ENCODE measurements at regions not wholly inside any gene's neighbourhood (a gene's known extent, or its start where the extent isn't known, plus 50 kb on each side); places are given as distances from the start of the nearest gene placed in this dataset.

DNA sequence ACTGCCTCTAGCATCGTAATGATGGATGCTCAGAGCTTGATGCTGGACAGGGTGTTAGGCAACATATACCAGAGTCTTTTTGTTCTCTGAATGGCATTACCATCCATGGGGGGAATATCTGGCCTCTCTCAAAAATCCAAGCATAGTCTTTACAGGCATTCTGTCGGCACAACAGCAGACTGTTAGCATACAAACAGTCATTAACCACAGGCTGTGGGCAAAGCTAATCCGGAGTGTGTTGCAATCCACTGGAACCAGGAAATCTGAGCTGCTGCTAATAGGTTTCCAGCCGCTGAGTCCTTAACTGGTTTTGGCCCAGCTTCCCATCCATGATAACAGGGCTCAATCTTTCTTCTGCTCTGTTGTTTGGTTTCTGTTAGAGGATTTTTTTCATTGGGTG is 371.9 kb downstream of the HS3ST3B1 start:
- peaks cover 10% of the 10 kb centered on the region for H3K27me3 Mint-ChIP-seq
- DNase-seq (ENCODE audit: extremely low spot score, unreplicated experiment), result no peak
- H3K27ac Mint-ChIP-seq, result no peak overlapping the region
- no peak overlapping the region for H3K4me3 Mint-ChIP-seq
- no peaks in the 10 kb centered on the region for H3K9me3 Mint-ChIP-seq
- H3K36me3 Mint-ChIP-seq, result peaks cover 3% of the 10 kb centered on the region
- TF ChIP-seq, protein P1, sequence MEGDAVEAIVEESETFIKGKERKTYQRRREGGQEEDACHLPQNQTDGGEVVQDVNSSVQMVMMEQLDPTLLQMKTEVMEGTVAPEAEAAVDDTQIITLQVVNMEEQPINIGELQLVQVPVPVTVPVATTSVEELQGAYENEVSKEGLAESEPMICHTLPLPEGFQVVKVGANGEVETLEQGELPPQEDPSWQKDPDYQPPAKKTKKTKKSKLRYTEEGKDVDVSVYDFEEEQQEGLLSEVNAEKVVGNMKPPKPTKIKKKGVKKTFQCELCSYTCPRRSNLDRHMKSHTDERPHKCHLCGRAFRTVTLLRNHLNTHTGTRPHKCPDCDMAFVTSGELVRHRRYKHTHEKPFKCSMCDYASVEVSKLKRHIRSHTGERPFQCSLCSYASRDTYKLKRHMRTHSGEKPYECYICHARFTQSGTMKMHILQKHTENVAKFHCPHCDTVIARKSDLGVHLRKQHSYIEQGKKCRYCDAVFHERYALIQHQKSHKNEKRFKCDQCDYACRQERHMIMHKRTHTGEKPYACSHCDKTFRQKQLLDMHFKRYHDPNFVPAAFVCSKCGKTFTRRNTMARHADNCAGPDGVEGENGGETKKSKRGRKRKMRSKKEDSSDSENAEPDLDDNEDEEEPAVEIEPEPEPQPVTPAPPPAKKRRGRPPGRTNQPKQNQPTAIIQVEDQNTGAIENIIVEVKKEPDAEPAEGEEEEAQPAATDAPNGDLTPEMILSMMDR (conservative IDR thresholded peaks at IDR 0.05), result no peak
- no peaks in the 10 kb centered on the region for H3K4me1 Mint-ChIP-seq (ENCODE audit: unreplicated experiment)

DNA sequence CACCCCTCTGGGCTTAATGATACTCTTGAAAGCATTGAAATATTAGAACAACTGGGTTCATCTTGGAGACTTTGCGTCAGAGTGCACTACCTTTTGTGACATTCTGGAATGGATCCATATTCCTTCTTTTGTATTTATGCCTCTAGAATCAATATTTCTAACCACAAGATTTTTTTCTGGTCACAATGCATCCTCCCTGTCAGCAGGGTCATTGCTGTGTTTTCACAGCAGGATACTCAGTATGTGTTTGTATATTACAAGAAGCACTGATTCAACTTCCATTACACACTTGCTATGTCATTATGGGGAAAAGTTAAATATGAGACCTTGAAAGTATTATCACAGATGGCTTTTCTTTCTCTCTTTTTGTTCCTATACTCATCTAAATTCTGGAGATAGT is 370.0 kb downstream of the HS3ST3B1 start:
- H3K27ac Mint-ChIP-seq, result no peak overlapping the region
- H3K4me1 Mint-ChIP-seq (ENCODE audit: unreplicated experiment), result no peaks in the 10 kb centered on the region
- H3K36me3 Mint-ChIP-seq, result no peaks in the 10 kb centered on the region
- no peak overlapping the region for H3K4me3 Mint-ChIP-seq
- peaks cover 10% of the 10 kb centered on the region for H3K27me3 Mint-ChIP-seq
- TF ChIP-seq, protein P1 (conservative IDR thresholded peaks at IDR 0.05), result no peak
- no peaks in the 10 kb centered on the region for H3K9me3 Mint-ChIP-seq
- DNase-seq (ENCODE audit: extremely low spot score, unreplicated experiment), result no peak

DNA sequence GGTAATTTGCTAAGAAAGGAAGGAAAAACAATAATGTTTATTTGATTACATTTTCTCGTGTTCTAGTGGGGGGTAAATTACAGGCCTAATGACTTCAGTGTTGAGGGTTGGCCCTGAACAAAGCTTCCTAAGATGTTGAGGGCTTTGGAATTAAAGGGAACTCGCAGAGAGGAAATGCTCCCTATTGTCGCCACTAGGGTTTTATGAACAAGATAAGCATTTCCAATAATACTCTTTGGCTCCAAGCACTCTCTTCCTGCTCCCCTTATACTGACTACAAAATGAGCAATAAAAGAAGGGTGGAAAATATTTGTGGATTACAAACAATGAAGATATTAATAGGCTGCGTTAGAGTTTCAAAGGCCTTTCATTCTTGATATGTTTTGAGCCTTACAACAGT is 363.6 kb downstream of the HS3ST3B1 start:
- Mint-ChIP-seq H3K9me3 (no peaks in the 10 kb centered on the region), H3K27ac (no peak overlapping the region), H3K36me3 (no peaks in the 10 kb centered on the region), H3K4me3 (no peak overlapping the region), H3K27me3 (peaks cover 4% of the 10 kb centered on the region), H3K4me1 (ENCODE audit: unreplicated experiment) (no peaks in the 10 kb centered on the region)
- DNase-seq (ENCODE audit: extremely low spot score, unreplicated experiment), result no peak
- TF ChIP-seq, protein P1 (conservative IDR thresholded peaks at IDR 0.05), result peak; percentile 58

DNA sequence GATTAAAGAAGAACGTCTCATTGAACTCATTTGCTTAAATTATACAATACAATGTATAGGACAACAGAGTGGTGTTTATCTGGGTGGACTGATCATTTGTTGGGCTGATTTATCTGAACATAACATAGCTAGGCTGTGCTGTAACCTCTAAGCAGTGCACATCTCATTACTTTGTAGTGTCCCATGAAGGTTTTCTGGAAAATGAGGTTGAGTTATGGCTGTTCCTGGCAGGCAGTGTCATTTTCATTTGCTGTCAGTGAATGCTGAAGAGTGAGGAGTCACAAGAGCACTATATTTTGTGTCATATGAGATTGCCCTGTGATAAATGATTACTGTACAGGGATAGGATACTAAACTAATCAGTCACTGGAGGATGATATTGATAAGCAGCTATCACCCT is 340.2 kb downstream of the HS3ST3B1 start:
- no peak for DNase-seq (ENCODE audit: extremely low spot score, unreplicated experiment)
- H3K4me1 Mint-ChIP-seq (ENCODE audit: unreplicated experiment), result no peaks in the 10 kb centered on the region
- H3K27ac Mint-ChIP-seq, result no peak overlapping the region
- H3K9me3 Mint-ChIP-seq, result no peaks in the 10 kb centered on the region
- H3K4me3 Mint-ChIP-seq, result no peak overlapping the region
- no peaks in the 10 kb centered on the region for H3K27me3 Mint-ChIP-seq
- no peaks in the 10 kb centered on the region for H3K36me3 Mint-ChIP-seq
- TF ChIP-seq, protein P1 (conservative IDR thresholded peaks at IDR 0.05), result no peak

DNA sequence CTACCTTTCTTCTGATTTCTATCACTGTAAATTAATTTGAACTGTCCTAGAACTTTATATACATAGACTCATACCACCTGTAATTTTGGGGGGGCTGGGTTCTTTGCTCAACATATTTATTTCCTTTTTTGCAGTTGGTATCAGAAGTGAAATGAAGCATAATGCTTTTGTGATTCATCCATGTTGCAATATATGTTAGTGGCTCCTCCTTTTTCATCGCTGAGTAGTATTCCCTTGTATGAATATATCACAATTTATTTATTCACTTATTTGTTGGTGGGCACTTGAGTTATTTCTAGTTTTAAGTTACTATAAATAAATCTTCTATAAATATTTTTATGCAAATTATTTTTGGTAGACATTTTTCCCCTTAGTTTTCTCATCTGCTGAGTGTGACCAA is 336.4 kb downstream of the HS3ST3B1 start:
- no peaks in the 10 kb centered on the region for H3K4me1 Mint-ChIP-seq (ENCODE audit: unreplicated experiment)
- H3K27me3 Mint-ChIP-seq, result no peaks in the 10 kb centered on the region
- H3K27ac Mint-ChIP-seq, result no peak overlapping the region
- no peak for DNase-seq (ENCODE audit: extremely low spot score, unreplicated experiment)
- no peak overlapping the region for H3K4me3 Mint-ChIP-seq
- no peaks in the 10 kb centered on the region for H3K36me3 Mint-ChIP-seq
- H3K9me3 Mint-ChIP-seq, result no peaks in the 10 kb centered on the region
- TF ChIP-seq, protein P1 (conservative IDR thresholded peaks at IDR 0.05), result no peak

DNA sequence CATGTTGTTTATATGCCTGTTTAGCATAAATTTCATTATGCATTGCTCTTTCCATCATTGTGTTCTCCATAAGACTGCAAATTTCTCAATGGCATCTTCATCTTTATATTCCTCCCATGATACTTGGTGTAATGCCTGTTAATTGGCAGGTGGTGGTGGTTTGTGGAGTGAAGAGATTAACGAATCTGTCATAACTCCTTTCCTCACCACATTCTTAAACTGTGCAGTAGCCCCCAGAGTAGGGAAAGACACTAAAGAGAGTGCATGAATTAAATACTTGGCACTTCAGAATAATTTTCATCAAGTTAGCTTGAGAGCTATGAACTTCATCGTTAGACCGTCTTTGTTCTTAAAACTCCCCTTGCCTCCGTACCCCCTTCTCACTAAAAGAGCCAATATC is 329.7 kb downstream of the HS3ST3B1 start:
- Mint-ChIP-seq H3K9me3 (no peaks in the 10 kb centered on the region), H3K27me3 (peaks cover 3% of the 10 kb centered on the region), H3K27ac (no peak overlapping the region), H3K4me3 (no peak overlapping the region), H3K4me1 (ENCODE audit: unreplicated experiment) (no peaks in the 10 kb centered on the region), H3K36me3 (no peaks in the 10 kb centered on the region)
- TF ChIP-seq, protein P1 (conservative IDR thresholded peaks at IDR 0.05), result no peak
- DNase-seq (ENCODE audit: extremely low spot score, unreplicated experiment), result no peak

Data from type B pancreatic cell (in vitro differentiated cells).